OCI-LY7 (cell line): ENCODE measurements at regions not wholly inside any gene's neighbourhood (a gene's known extent, or its start where the extent isn't known, plus 50 kb on each side); places are given as distances from the start of the nearest gene placed in this dataset.

Source experiments
- BruUV-seq: library from RNA; stranded (reverse); fragments of 400-500 nt; replicated peaks from 2 replicates; lab custom pipeline; 2021; lab: Mats Ljungman, UMichigan
- CTCF ChIA-PET: fragments of 300-600 bp; sonication (Branson Sonifier 250); formaldehyde crosslinking; loops from one replicate; lab custom pipeline; 2022; ENCODE audit warnings: antibody characterized with exemption; ENCODE audit not compliant: unreplicated experiment; lab: Charles Lee
- POLR2A ChIA-PET: fragments of 300-600 bp; sonication (Branson Sonifier 250); formaldehyde crosslinking; loops from one replicate; lab custom pipeline; 2022; ENCODE audit warnings: antibody characterized with exemption; lab: Charles Lee
- DNase-seq: peaks from one replicate; pipeline ENCODE4 v3.0.0-alpha.2; 2015; ENCODE audit warnings: low spot score
- H2AFZ ChIP-seq: fragments of 200-600 bp; sonication (generic), shearing (Covaris generic); 2 replicates; pipeline ENCODE4 v1.6.1; 2014; ENCODE audit warnings: mild to moderate bottlenecking, antibody characterized with exemption, low read length, moderate library complexity
- H3K27ac ChIP-seq: fragments of 200-600 bp; sonication (generic); 2 replicates; pipeline ENCODE4 v1.5.1; 2014; ENCODE audit warnings: mixed run types, low read depth, mild to moderate bottlenecking, moderate library complexity, low read length, inconsistent platforms; ENCODE audit not compliant: poor library complexity, severe bottlenecking
- H3K36me3 ChIP-seq: fragments of 200-600 bp; sonication (generic); 2 replicates; pipeline ENCODE4 v1.6.1; 2014; ENCODE audit warnings: mild to moderate bottlenecking, antibody characterized with exemption, low read length, moderate library complexity, mixed read lengths; ENCODE audit not compliant: insufficient read depth
- H3K4me1 ChIP-seq: fragments of 200-600 bp; sonication (generic); 2 replicates; pipeline ENCODE4 v1.5.1; 2014; ENCODE audit warnings: mild to moderate bottlenecking, low read length; ENCODE audit not compliant: insufficient read depth, poor library complexity, severe bottlenecking
- H3K4me2 ChIP-seq: fragments of 200-600 bp; sonication (generic); 2 replicates; pipeline ENCODE4 v1.6.1; 2014; ENCODE audit warnings: mild to moderate bottlenecking, low read length
- H3K4me3 ChIP-seq: fragments of 200-600 bp; sonication (generic); 2 replicates; pipeline ENCODE4 v1.5.1; 2014; ENCODE audit warnings: mild to moderate bottlenecking, low read depth, low read length; ENCODE audit not compliant: poor library complexity, severe bottlenecking
- H3K79me2 ChIP-seq: fragments of 200-600 bp; sonication (generic); 2 replicates; pipeline ENCODE4 v1.6.1; 2016; ENCODE audit warnings: low read depth, mild to moderate bottlenecking, low read length, moderate library complexity, mixed read lengths; ENCODE audit not compliant: insufficient read depth
- H3K9me2 ChIP-seq: fragments of 200-600 bp; sonication (generic); 2 replicates; pipeline ENCODE4 v1.6.1; 2016; ENCODE audit warnings: mild to moderate bottlenecking, low read length, mixed read lengths; ENCODE audit not compliant: insufficient read depth
- H3K9me3 ChIP-seq: fragments of 200-600 bp; sonication (generic); 2 replicates; pipeline ENCODE4 v1.6.1; 2014; ENCODE audit warnings: mild to moderate bottlenecking, mixed run types, low read length, mixed read lengths
- H4K20me1 ChIP-seq: fragments of 200-600 bp; sonication (generic); 2 replicates; pipeline ENCODE4 v1.6.1; 2014; ENCODE audit warnings: mild to moderate bottlenecking, antibody characterized with exemption, low read length, moderate library complexity, mixed read lengths; ENCODE audit not compliant: insufficient read depth
- CTCF ChIP-seq: fragments of 200-600 bp; sonication (generic); conservative IDR thresholded peaks from 2 replicates; pipeline ENCODE4 v1.5.1; 2014; ENCODE audit warnings: mild to moderate bottlenecking, antibody characterized with exemption, low read length, moderate library complexity, mixed read lengths
- EZH2phosphoT487 ChIP-seq: fragments of 200-600 bp; sonication (generic); IDR thresholded peaks from 2 replicates; pipeline ENCODE4 v1.6.1; 2018; ENCODE audit warnings: low read depth, borderline replicate concordance, mild to moderate bottlenecking, mixed run types, antibody characterized with exemption, low read length, moderate library complexity, mixed read lengths
- intact Hi-C: fragments of 100-400 bp; cut with micrococcal nuclease; formaldehyde crosslinking; loops from one replicate; pipeline ENCODE4 v1.10.0; 2022; ENCODE audit not compliant: unreplicated experiment

- H4K20me1 ChIP-seq, result no peaks in the 10 kb centered on the region
- no peaks in the 10 kb centered on the region for H3K4me1 ChIP-seq
- no peak overlapping the region for H2AFZ ChIP-seq
- H3K9me2 ChIP-seq, result no peaks in the 10 kb centered on the region
- POLR2A ChIA-PET, result interaction anchor here (0.6 kb wide), 2 partner anchors 370 to 1166 kb away, joined by 5 to 6 read pairs; no protein-coding TSS in a partner anchor
- DNase-seq, result no peak
- no peak overlapping the region for H3K4me3 ChIP-seq
- no peaks in the 10 kb centered on the region for H3K9me3 ChIP-seq
- no peaks in the 10 kb centered on the region for H3K79me2 ChIP-seq
- H3K36me3 ChIP-seq, result no peaks in the 10 kb centered on the region
- CTCF ChIA-PET, result no interaction called here
- TF ChIP-seq EZH2phosphoT487, result no peak
- TF ChIP-seq CTCF, result no peak
- no peak overlapping the region for H3K27ac ChIP-seq
- no TSS peak for BruUV-seq
- no peak overlapping the region for H3K4me2 ChIP-seq
- intact Hi-C loops, result no loop called here
Observed at GRCh38 chr2:841036-841435, 109.6 kb upstream of the SNTG2 start.

- H3K9me3 ChIP-seq, result no peaks in the 10 kb centered on the region
- H2AFZ ChIP-seq, result no peak overlapping the region
- no peaks in the 10 kb centered on the region for H3K4me1 ChIP-seq
- no peak for DNase-seq
- no peaks in the 10 kb centered on the region for H3K79me2 ChIP-seq
- H3K4me2 ChIP-seq, result no peak overlapping the region
- no peak overlapping the region for H3K4me3 ChIP-seq
- CTCF ChIA-PET, result no interaction called here
- TF ChIP-seq EZH2phosphoT487, result no peak
- no peak for TF ChIP-seq CTCF
- no peak overlapping the region for H3K27ac ChIP-seq
- no peaks in the 10 kb centered on the region for H4K20me1 ChIP-seq
- H3K36me3 ChIP-seq, result no peaks in the 10 kb centered on the region
- POLR2A ChIA-PET, result no interaction called here
- BruUV-seq, result no TSS peak
- no peaks in the 10 kb centered on the region for H3K9me2 ChIP-seq
- intact Hi-C loops, result no loop called here
Observed at GRCh38 chr2:834233-834632, 116.4 kb upstream of the SNTG2 start.

- no peak overlapping the region for H2AFZ ChIP-seq
- intact Hi-C loops, result no loop called here
- ChIA-PET CTCF (no interaction called here), POLR2A (no interaction called here)
- TF ChIP-seq EZH2phosphoT487 (no peak), CTCF (no peak)
- no peak overlapping the region for H3K4me2 ChIP-seq
- H3K27ac ChIP-seq, result no peak overlapping the region
- no peak for DNase-seq
- H3K79me2 ChIP-seq, result no peaks in the 10 kb centered on the region
- H4K20me1 ChIP-seq, result no peaks in the 10 kb centered on the region
- no peak overlapping the region for H3K4me3 ChIP-seq
- H3K9me2 ChIP-seq, result no peaks in the 10 kb centered on the region
- no peaks in the 10 kb centered on the region for H3K36me3 ChIP-seq
- no peaks in the 10 kb centered on the region for H3K4me1 ChIP-seq
- no peaks in the 10 kb centered on the region for H3K9me3 ChIP-seq
- no TSS peak for BruUV-seq
Observed at GRCh38 chr2:833180-833579, 117.5 kb upstream of the SNTG2 start.
